GM12878 (cell line): ENCODE measurements at regions not wholly inside any gene's neighbourhood (a gene's known extent, or its start where the extent isn't known, plus 50 kb on each side); places are given as distances from the start of the nearest gene placed in this dataset.

Experiments
- ASH2L ChIP-seq: fragments of 300-600, 200-600 bp; sonication (generic); IDR thresholded peaks from 2 replicates; pipeline ENCODE4 v1.6.1; 2017; ENCODE audit warnings: low read depth, mild to moderate bottlenecking, borderline replicate concordance
- CBX3 ChIP-seq: fragments of 200-600 bp; sonication (generic); IDR thresholded peaks from 2 replicates; pipeline ENCODE4 v1.6.1; 2016; ENCODE audit warnings: low read depth, borderline replicate concordance
- CEBPB ChIP-seq, 2 experiments: fragments of 150-350 bp in 1 of 2; IDR thresholded peaks; 2 replicates each; pipeline ENCODE4 v1.6.1; 2012 to 2014; ENCODE audit warnings: low read depth in 2 of 2, low read length in 2 of 2, borderline replicate concordance in 1 of 2, inconsistent platforms in 1 of 2
- CREM ChIP-seq: IDR thresholded peaks from 2 replicates; pipeline ENCODE4 v1.6.1; 2014; ENCODE audit warnings: antibody characterized with exemption, low read depth
- EZH2 ChIP-seq: IDR thresholded peaks from 2 replicates; pipeline ENCODE4 v1.6.1; 2012; ENCODE audit warnings: low read depth, mild to moderate bottlenecking, control low read depth, inconsistent platforms, low read length, borderline replicate concordance; ENCODE audit not compliant: control insufficient read depth
- KLF5 ChIP-seq: fragments of 450-650 bp; IDR thresholded peaks from 2 replicates; pipeline ENCODE4 v1.6.1; 2014; ENCODE audit warnings: mild to moderate bottlenecking; ENCODE audit not compliant: partially characterized antibody
- NFYB ChIP-seq: IDR thresholded peaks from 2 replicates; pipeline ENCODE4 v1.6.1; 2011; ENCODE audit warnings: low read depth, mild to moderate bottlenecking, low read length, improper control_type of control experiment, moderate library complexity; ENCODE audit not compliant: insufficient read depth
- NR2C2 ChIP-seq: IDR thresholded peaks from 2 replicates; pipeline ENCODE4 v1.6.1; 2011; ENCODE audit warnings: borderline replicate concordance, low read depth; ENCODE audit not compliant: control insufficient read depth, insufficient read length
- POLR2A ChIP-seq: IDR thresholded peaks from 2 replicates; pipeline ENCODE4 v1.6.1; 2011; ENCODE audit warnings: low read depth, mild to moderate bottlenecking, low read length
- SIN3A ChIP-seq: IDR thresholded peaks from 2 replicates; pipeline ENCODE4 v1.6.1; 2012; ENCODE audit warnings: low read depth, low read length, improper control_type of control experiment
- SP1 ChIP-seq: IDR thresholded peaks from one replicate; pipeline ENCODE4 v1.6.1; 2011; ENCODE audit warnings: low read depth, low read length
- SREBF1 ChIP-seq: IDR thresholded peaks from 2 replicates; pipeline ENCODE4 v1.6.1; 2012; ENCODE audit warnings: mild to moderate bottlenecking, low read length
- ZSCAN29 ChIP-seq: fragments of 450-650 bp; IDR thresholded peaks from 2 replicates; pipeline ENCODE4 v1.6.1; 2017; ENCODE audit warnings: mild to moderate bottlenecking, moderate library complexity
- TF ChIP-seq, protein P1 (sequence below), 3 experiments: IDR thresholded peaks in 2 of 3; conservative IDR thresholded peaks in 1 of 3; 2 replicates each; pipeline ENCODE4 v1.5.1; 2011; ENCODE audit warnings: low read depth in 3 of 3, low read length in 3 of 3, mild to moderate bottlenecking in 3 of 3, control low read depth in 2 of 3, moderate library complexity in 2 of 3, inconsistent platforms in 1 of 3, mixed read lengths in 1 of 3; ENCODE audit not compliant: control insufficient read depth in 2 of 3, insufficient read depth in 1 of 3; ENCODE audit errors: extremely low read depth in 1 of 3

DNA sequence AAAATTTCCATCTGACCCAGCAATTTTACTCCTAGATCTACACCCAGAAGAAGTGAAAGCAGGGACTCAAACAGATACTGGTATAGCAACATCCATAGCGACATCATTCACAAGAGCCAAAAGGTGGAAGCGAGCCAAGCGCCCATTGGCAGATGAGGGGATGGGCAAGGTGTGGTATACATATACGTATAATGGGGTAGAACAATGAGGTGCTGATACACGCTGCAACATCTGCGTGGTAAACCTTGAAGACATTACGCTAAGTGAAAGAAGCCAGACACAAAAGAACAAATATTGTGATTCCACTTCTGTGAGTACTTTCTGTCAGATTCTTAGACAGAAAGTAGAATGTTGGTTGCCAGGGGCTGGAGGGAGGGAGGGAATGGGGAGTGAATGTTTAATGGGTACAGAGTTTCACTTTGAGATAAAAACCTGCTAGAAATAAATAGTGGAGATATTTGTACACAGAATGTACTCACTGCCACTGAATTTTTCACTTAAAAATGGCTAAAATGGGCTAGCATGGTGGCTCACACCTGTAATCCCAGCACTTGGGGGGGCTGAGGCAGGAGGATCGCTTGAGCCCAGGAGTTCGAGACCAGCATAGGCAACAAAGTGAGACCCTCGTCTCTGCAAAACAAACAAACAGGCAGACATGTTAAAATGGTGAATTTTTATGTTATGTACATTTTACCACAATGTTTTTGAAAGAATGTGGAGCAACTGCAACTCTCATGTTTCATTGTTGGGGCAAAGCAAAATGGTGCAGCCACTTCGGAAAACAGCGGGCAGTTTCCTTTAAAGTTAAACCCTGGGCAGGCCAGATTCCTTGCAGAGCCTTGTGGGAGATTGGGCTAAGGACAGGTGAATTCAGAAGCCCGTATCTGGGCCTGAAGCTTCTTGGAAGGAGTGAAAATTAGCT is 103.4 kb upstream of the MYCN start:
- TF ChIP-seq, protein P1, sequence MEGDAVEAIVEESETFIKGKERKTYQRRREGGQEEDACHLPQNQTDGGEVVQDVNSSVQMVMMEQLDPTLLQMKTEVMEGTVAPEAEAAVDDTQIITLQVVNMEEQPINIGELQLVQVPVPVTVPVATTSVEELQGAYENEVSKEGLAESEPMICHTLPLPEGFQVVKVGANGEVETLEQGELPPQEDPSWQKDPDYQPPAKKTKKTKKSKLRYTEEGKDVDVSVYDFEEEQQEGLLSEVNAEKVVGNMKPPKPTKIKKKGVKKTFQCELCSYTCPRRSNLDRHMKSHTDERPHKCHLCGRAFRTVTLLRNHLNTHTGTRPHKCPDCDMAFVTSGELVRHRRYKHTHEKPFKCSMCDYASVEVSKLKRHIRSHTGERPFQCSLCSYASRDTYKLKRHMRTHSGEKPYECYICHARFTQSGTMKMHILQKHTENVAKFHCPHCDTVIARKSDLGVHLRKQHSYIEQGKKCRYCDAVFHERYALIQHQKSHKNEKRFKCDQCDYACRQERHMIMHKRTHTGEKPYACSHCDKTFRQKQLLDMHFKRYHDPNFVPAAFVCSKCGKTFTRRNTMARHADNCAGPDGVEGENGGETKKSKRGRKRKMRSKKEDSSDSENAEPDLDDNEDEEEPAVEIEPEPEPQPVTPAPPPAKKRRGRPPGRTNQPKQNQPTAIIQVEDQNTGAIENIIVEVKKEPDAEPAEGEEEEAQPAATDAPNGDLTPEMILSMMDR (IDR thresholded peaks at IDR 0.05 in 2 of 3, conservative IDR thresholded peaks at IDR 0.05 in 1 of 3; ENCODE audit: control insufficient read depth in 2 of 3, extremely low read depth in 1 of 3, insufficient read depth in 1 of 3, low read depth in 3 of 3, low read length in 3 of 3), result no peak
- TF ChIP-seq CREM (no peak), NR2C2 (no peak), CEBPB (IDR thresholded peaks at IDR 0.05; ENCODE audit: borderline replicate concordance in 1 of 2, low read depth in 2 of 2, low read length in 2 of 2) (no peak), SP1 (no peak), EZH2 (no peak), POLR2A (no peak), SIN3A (no peak), NFYB (no peak), ASH2L (no peak), CBX3 (no peak), ZSCAN29 (no peak), SREBF1 (no peak), KLF5 (no peak)
